PC-3 (cell line): ENCODE measurements at regions not wholly inside any gene's neighbourhood (a gene's known extent, or its start where the extent isn't known, plus 50 kb on each side); places are given as distances from the start of the nearest gene placed in this dataset.

Experiments used
- ATAC-seq: fragments of 200-7000 bp; cut with Tn5 transposase; 2 replicates; pipeline ENCODE4 v1.9.1; 2020; ENCODE audit warnings: mild to moderate bottlenecking, moderate library complexity
- BruUV-seq: library from RNA; stranded (reverse); fragments of 400-500 nt; replicated peaks from 2 replicates; lab custom pipeline; 2021; lab: Mats Ljungman, UMichigan
- CTCF ChIA-PET: fragments of 300-600 bp; sonication (Branson Sonifier 250); formaldehyde crosslinking; loops from one replicate; lab custom pipeline; 2022; ENCODE audit warnings: antibody characterized with exemption; lab: Charles Lee
- POLR2A ChIA-PET: fragments of 300-600 bp; sonication (Branson Sonifier 250); formaldehyde crosslinking; loops from one replicate; lab custom pipeline; 2022; ENCODE audit warnings: antibody characterized with exemption; ENCODE audit not compliant: unreplicated experiment; lab: Charles Lee
- DNase-seq: peaks from one replicate; pipeline ENCODE4 v3.0.0-alpha.2; 2015
- H2AFZ ChIP-seq: fragments of 300-600 bp; sonication (generic); 2 replicates; pipeline ENCODE4 v1.6.0; 2016; ENCODE audit warnings: antibody characterized with exemption, low read length
- H3F3A ChIP-seq: fragments of 300-600 bp; sonication (generic); one replicate; pipeline ENCODE4 v1.6.0; 2017; ENCODE audit warnings: antibody characterized with exemption, low read length, control low read depth, mild to moderate bottlenecking; ENCODE audit not compliant: unreplicated experiment
- H3K27ac ChIP-seq: fragments of 300-600 bp; sonication (generic); 2 replicates; pipeline ENCODE4 v1.5.1; 2016; ENCODE audit warnings: mild to moderate bottlenecking, low read length
- H3K27me3 ChIP-seq: fragments of 300-600 bp; sonication (generic); 2 replicates; pipeline ENCODE4 v1.6.1; 2016; ENCODE audit warnings: low read length, mixed read lengths
- H3K36me3 ChIP-seq: fragments of 300-600 bp; sonication (generic); 2 replicates; pipeline ENCODE4 v1.6.1; 2016; ENCODE audit warnings: low read depth, mixed run types, low read length, mixed read lengths
- H3K4me1 ChIP-seq: fragments of 300-600 bp; sonication (generic); 2 replicates; pipeline ENCODE4 v1.5.1; 2016; ENCODE audit warnings: low read length; ENCODE audit not compliant: insufficient read depth
- H3K4me2 ChIP-seq: fragments of 300-600 bp; sonication (generic); 2 replicates; pipeline ENCODE4 v1.6.0; 2016; ENCODE audit warnings: low read length
- H3K4me3 ChIP-seq: fragments of 300-600 bp; sonication (generic); 2 replicates; pipeline ENCODE4 v1.5.1; 2016; ENCODE audit warnings: mild to moderate bottlenecking, low read length, mixed read lengths
- H3K79me2 ChIP-seq: fragments of 300-600 bp; sonication (generic); 2 replicates; pipeline ENCODE4 v1.6.1; 2017; ENCODE audit warnings: low read length, mixed read lengths
- H3K9ac ChIP-seq: fragments of 300-600 bp; sonication (generic); 2 replicates; pipeline ENCODE4 v1.6.0; 2016; ENCODE audit warnings: mild to moderate bottlenecking, low read length
- H3K9me2 ChIP-seq: fragments of 300-600 bp; sonication (generic); replicated peaks from 2 replicates; pipeline ENCODE4 v1.6.1; 2016; ENCODE audit warnings: mixed run types, low read length, mixed read lengths
- H3K9me3 ChIP-seq: fragments of 300-600 bp; sonication (generic); 2 replicates; pipeline ENCODE4 v1.6.1; 2016; ENCODE audit warnings: low read length, mixed read lengths
- H4K20me1 ChIP-seq: fragments of 300-600 bp; sonication (generic); 2 replicates; pipeline ENCODE4 v1.6.1; 2016; ENCODE audit warnings: low read length, mixed read lengths
- EZH2 ChIP-seq: fragments of 300-600 bp; sonication (generic); IDR thresholded peaks from one replicate; pipeline ENCODE4 v1.6.1; 2017; ENCODE audit warnings: antibody characterized with exemption, mild to moderate bottlenecking, low read length; ENCODE audit not compliant: unreplicated experiment
- EZH2phosphoT487 ChIP-seq: fragments of 300-600 bp; sonication (generic); IDR thresholded peaks from 2 replicates; pipeline ENCODE4 v1.6.1; 2018; ENCODE audit warnings: mild to moderate bottlenecking, antibody characterized with exemption, low read length, borderline replicate concordance
- intact Hi-C: fragments of 100-400 bp; cut with micrococcal nuclease; formaldehyde crosslinking; loops from 2 replicates; pipeline ENCODE4 v1.9.0; 2023
- TF ChIP-seq, protein P1 (sequence below): fragments of 300-600 bp; sonication (generic); conservative IDR thresholded peaks from 2 replicates; pipeline ENCODE4 v1.5.1; 2017; ENCODE audit warnings: antibody characterized with exemption, low read depth, mild to moderate bottlenecking, low read length

DNA sequence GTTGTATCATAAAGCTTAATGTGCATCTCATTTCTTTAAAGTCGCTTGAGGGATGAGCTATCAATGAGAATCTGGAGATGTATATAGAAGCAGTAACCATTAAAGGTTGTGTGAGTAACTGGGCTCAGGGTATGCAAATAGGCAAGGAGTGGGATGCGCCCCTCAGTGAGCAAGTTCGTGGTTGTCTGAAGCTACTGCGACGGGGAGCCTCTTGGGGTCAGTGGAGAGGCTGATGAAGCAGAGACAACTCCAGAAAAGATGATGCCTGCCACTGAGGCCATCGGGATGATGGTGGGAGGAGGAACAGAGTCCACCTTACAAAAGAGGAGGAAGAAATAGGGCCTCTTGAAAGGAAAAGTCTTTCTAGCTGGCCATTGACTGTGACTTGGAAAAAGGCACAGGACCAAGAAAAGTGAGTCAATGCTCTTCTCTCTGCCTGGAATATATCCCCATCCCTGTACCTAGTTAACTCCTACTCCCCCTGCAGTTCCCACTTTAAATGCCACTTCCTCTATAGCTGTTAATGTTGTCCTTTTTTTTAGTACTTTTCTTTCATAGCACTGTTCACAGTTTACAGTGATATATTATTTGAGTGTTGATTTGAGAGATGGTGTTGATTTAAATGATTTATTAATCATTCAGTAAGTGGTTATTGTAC is 51.4 kb upstream of the LSM6 start:
- intact Hi-C loops, result no loop called here
- Histone ChIP-seq H3K9me3 (no peaks in the 10 kb centered on the region), H2AFZ (no peak overlapping the region), H3K27me3 (peaks cover 24% of the 10 kb centered on the region), H3K9me2 (no peaks in the 10 kb centered on the region), H3K27ac (no peak overlapping the region), H3K79me2 (no peaks in the 10 kb centered on the region), H3K36me3 (no peaks in the 10 kb centered on the region), H4K20me1 (no peaks in the 10 kb centered on the region), H3K4me3 (no peak overlapping the region), H3K9ac (no peak overlapping the region), H3F3A (no peaks in the 10 kb centered on the region), H3K4me1 (no peaks in the 10 kb centered on the region), H3K4me2 (no peak overlapping the region)
- ChIA-PET POLR2A (no interaction called here), CTCF (no interaction called here)
- TF ChIP-seq EZH2phosphoT487, result no peak
- TF ChIP-seq, protein P1, sequence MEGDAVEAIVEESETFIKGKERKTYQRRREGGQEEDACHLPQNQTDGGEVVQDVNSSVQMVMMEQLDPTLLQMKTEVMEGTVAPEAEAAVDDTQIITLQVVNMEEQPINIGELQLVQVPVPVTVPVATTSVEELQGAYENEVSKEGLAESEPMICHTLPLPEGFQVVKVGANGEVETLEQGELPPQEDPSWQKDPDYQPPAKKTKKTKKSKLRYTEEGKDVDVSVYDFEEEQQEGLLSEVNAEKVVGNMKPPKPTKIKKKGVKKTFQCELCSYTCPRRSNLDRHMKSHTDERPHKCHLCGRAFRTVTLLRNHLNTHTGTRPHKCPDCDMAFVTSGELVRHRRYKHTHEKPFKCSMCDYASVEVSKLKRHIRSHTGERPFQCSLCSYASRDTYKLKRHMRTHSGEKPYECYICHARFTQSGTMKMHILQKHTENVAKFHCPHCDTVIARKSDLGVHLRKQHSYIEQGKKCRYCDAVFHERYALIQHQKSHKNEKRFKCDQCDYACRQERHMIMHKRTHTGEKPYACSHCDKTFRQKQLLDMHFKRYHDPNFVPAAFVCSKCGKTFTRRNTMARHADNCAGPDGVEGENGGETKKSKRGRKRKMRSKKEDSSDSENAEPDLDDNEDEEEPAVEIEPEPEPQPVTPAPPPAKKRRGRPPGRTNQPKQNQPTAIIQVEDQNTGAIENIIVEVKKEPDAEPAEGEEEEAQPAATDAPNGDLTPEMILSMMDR, result 0 out of 2 replicates have a peak, but pooled peaks have one; percentile 16
- DNase-seq (no peak), ATAC-seq (no peak)
- no TSS peak for BruUV-seq

DNA sequence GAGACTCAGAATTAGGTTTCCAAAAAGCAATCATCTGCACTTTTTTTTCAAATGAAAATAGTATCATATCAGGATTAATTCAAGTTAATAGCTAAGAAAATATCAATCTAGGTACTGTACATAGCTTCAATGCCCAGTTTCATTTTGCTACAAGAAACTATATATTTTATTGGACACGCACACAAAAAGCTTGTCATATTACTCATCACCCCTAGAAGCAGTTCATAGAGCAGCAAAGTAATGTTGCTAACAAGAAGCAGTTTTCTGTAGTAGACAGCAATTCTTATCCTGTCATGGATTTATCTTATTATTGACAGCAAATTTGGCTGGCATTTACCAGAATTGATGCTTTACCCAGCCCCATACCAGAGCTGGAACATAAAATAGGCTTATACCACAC is 52.3 kb upstream of the LSM6 start:
- intact Hi-C loops, result no loop called here
- ATAC-seq (peak; percentile 45; the same call in 1 of the 2 replicates), DNase-seq (peak; percentile 18)
- no peaks in the 10 kb centered on the region for H3K79me2 ChIP-seq
- no peaks in the 10 kb centered on the region for H3F3A ChIP-seq
- TF ChIP-seq, protein P1, result no peak
- TF ChIP-seq EZH2phosphoT487 (no peak), EZH2 (no peak)
- CTCF ChIA-PET, result interaction anchor here (0.6 kb wide), 1 partner anchor 184 kb away, joined by 4 read pairs; no protein-coding TSS in a partner anchor
- no peaks in the 10 kb centered on the region for H3K9me2 ChIP-seq
- H3K4me1 ChIP-seq, result no peaks in the 10 kb centered on the region
- no peak overlapping the region for H3K9ac ChIP-seq
- POLR2A ChIA-PET, result no interaction called here
- no peak overlapping the region for H3K4me3 ChIP-seq
- BruUV-seq, result no TSS peak
- H3K27ac ChIP-seq, result no peak overlapping the region
- no peaks in the 10 kb centered on the region for H4K20me1 ChIP-seq
- no peak overlapping the region for H2AFZ ChIP-seq
- H3K4me2 ChIP-seq, result no peak overlapping the region
- no peaks in the 10 kb centered on the region for H3K36me3 ChIP-seq
- peaks cover 24% of the 10 kb centered on the region for H3K27me3 ChIP-seq
- no peaks in the 10 kb centered on the region for H3K9me3 ChIP-seq

DNA sequence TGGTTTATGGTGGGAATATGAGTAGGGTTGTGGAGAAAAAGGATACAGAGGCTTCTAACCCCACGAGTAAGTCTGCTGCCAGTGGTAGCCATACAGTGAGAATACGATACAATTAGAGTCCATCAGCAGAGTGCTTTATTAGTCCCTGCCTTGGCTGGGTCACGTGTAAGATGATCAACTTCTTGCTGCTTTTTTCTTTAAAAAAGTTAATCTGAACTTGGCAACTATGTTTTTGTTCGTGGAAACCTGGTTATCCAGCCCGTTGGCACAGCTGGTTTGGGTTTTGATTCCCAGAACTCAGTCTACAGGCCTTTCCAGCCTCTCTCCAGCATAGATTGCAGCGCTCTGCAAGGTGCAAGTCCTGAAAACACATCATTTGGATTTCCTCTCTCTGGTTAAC is 53.1 kb upstream of the LSM6 start:
- TF ChIP-seq, protein P1, result no peak
- no peak for TF ChIP-seq EZH2phosphoT487
- Histone ChIP-seq H4K20me1 (no peaks in the 10 kb centered on the region), H3K4me2 (no peak overlapping the region), H3K27me3 (peaks cover 20% of the 10 kb centered on the region), H3K27ac (no peak overlapping the region), H3K9me3 (no peaks in the 10 kb centered on the region), H3K9me2 (no peaks in the 10 kb centered on the region), H3K4me3 (no peak overlapping the region), H3K9ac (no peak overlapping the region), H3K4me1 (no peaks in the 10 kb centered on the region), H2AFZ (no peak overlapping the region), H3K36me3 (no peaks in the 10 kb centered on the region), H3K79me2 (no peaks in the 10 kb centered on the region), H3F3A (no peaks in the 10 kb centered on the region)
- ChIA-PET POLR2A (no interaction called here), CTCF (no interaction called here)
- ATAC-seq (no peak), DNase-seq (no peak)
- intact Hi-C loops, result no loop called here
- no TSS peak for BruUV-seq
